Activated naive CD4-positive, alpha-beta T cell treated with anti-CD3 and anti-CD28 coated beads, Interleukin-2, amount 10 ng/mL, durations not matched to agents 7 days and 5 days (primary cell): ENCODE measurements at regions not wholly inside any gene's neighbourhood (a gene's known extent, or its start where the extent isn't known, plus 50 kb on each side); places are given as distances from the start of the nearest gene placed in this dataset.
"Not testable (repeated sequence)": the region's sequence is repeated elsewhere in the genome, so short reads cannot be mapped to it uniquely, and the experiment has no call there.

Experiments
- CTCF ChIA-PET: fragments of 350-600 bp; sonication (Branson Sonifier 250); formaldehyde crosslinking; loops from one replicate; lab custom pipeline; 2021; ENCODE audit warnings: antibody characterized with exemption; lab: Charles Lee
- DNase-seq: peaks from one replicate; pipeline ENCODE4 v3.0.0-alpha.2; 2020
- H3K27ac Mint-ChIP-seq: one replicate; pipeline ENCODE4 v1.8.0; 2021; ENCODE audit warnings: mild to moderate bottlenecking, moderate library complexity, mixed read lengths
- H3K27me3 Mint-ChIP-seq: one replicate; pipeline ENCODE4 v1.8.0; 2021; ENCODE audit warnings: mild to moderate bottlenecking, mixed read lengths
- H3K36me3 Mint-ChIP-seq: one replicate; pipeline ENCODE4 v1.8.0; 2021; ENCODE audit warnings: mixed read lengths
- H3K4me1 Mint-ChIP-seq: one replicate; pipeline ENCODE4 v1.8.0; 2021; ENCODE audit warnings: mixed read lengths
- H3K4me3 Mint-ChIP-seq: one replicate; pipeline ENCODE4 v1.8.0; 2021; ENCODE audit warnings: mild to moderate bottlenecking, moderate library complexity, mixed read lengths
- H3K9me3 Mint-ChIP-seq: one replicate; pipeline ENCODE4 v1.8.0; 2021; ENCODE audit warnings: mixed read lengths

DNA sequence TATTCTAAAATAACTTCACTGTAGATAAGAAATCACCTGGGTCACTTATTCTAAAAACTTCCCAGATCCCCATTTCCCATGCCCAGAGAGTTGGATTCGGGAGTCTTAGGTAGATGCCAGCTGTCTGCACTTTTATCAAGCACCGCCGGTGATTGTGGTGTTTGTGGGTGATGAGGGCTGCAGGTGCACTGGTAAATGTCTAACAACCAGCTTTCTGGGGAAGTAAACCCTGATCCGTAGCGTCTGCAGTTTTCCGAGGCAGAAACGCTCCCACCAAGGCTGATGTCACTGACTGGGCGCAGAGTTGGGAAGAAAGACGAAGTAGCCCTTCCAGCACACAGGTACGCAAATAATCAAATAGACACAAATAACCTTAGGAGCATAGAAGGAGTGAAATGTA is 152.2 kb upstream of the KCNG1 start:
- Mint-ChIP-seq H3K9me3 (no peaks in the 10 kb centered on the region), H3K36me3 (no peaks in the 10 kb centered on the region), H3K27me3 (peaks cover 35% of the 10 kb centered on the region), H3K4me1 (no peaks in the 10 kb centered on the region), H3K27ac (no peak overlapping the region), H3K4me3 (no peak overlapping the region)
- CTCF ChIA-PET = no interaction called here
- DNase-seq = no peak

DNA sequence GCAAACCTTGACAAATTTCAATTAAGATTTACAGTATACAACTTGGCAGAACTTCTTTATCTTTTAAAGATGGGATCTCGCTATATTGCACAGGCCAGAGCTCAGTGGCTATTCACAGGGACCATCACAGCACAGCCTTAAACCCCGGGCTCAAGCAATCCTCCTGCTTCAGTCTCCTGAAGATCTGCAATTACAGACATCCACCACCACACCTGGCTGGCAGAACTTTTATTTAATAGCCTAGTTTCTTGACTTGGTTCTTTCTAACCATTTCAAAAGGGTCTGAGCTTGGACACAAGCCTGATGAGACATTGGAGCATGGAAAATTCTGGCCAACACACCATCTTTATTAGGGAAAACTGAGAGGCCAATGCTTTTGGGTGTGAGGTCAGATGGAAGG is 151.6 kb upstream of the KCNG1 start:
- peaks cover 32% of the 10 kb centered on the region for H3K27me3 Mint-ChIP-seq
- H3K27ac Mint-ChIP-seq = no peak overlapping the region
- no peaks in the 10 kb centered on the region for H3K36me3 Mint-ChIP-seq
- H3K4me1 Mint-ChIP-seq = no peaks in the 10 kb centered on the region
- H3K9me3 Mint-ChIP-seq = no peaks in the 10 kb centered on the region
- no peak overlapping the region for H3K4me3 Mint-ChIP-seq
- DNase-seq = no peak
- CTCF ChIA-PET = no interaction called here

- Mint-ChIP-seq H3K36me3 (no peaks in the 10 kb centered on the region), H3K4me1 (no peaks in the 10 kb centered on the region), H3K27ac (no peak overlapping the region), H3K9me3 (no peaks in the 10 kb centered on the region), H3K4me3 (no peak overlapping the region), H3K27me3 (peaks cover 29% of the 10 kb centered on the region)
- CTCF ChIA-PET = no interaction called here
- no peak for DNase-seq
Measured at GRCh38 chr20:51172558-51173428, 149.9 kb upstream of the KCNG1 start.

DNA sequence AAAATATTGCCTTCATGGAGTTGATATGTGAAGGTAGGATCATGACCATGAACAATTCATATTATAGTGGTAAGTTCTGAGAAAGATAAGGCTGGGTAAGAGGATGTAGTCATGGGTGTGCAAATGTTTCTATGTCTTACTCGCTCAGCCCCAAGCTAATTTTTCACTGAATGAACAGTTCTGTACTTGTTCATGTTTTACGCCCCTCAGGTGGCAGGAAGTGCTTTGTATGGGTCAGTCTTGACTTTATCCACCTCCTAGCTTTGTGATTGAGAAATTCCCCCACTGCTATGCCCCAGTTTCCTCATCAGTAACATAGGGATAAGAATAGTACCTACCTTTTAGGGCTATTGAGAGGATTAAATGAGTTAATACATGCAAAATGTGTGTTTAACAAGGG is 148.2 kb upstream of the KCNG1 start:
- DNase-seq = no peak
- H3K36me3 Mint-ChIP-seq = no peaks in the 10 kb centered on the region
- CTCF ChIA-PET = no interaction called here
- no peaks in the 10 kb centered on the region for H3K4me1 Mint-ChIP-seq
- H3K27ac Mint-ChIP-seq = no peak overlapping the region
- peaks cover 23% of the 10 kb centered on the region for H3K27me3 Mint-ChIP-seq
- no peaks in the 10 kb centered on the region for H3K9me3 Mint-ChIP-seq
- no peak overlapping the region for H3K4me3 Mint-ChIP-seq

GRCh38 chr20:51169813-51170212 is 146.9 kb upstream of the KCNG1 start:
- Mint-ChIP-seq H3K9me3 (no peaks in the 10 kb centered on the region), H3K4me1 (no peaks in the 10 kb centered on the region), H3K27me3 (peaks cover 17% of the 10 kb centered on the region), H3K27ac (no peak overlapping the region), H3K4me3 (no peak overlapping the region), H3K36me3 (no peaks in the 10 kb centered on the region)
- CTCF ChIA-PET = no interaction called here
- no peak for DNase-seq

- H3K4me3 Mint-ChIP-seq, DNase-seq, H3K9me3 Mint-ChIP-seq, H3K27ac Mint-ChIP-seq, CTCF ChIA-PET, H3K36me3 Mint-ChIP-seq, H3K4me1 Mint-ChIP-seq: not testable (repeated sequence)
- peaks cover 12% of the 10 kb centered on the region for H3K27me3 Mint-ChIP-seq
Measured at GRCh38 chr20:51167911-51168310, 145.0 kb upstream of the KCNG1 start.

GRCh38 chr20:51166489-51166888 is 143.6 kb upstream of the KCNG1 start:
- Mint-ChIP-seq H3K9me3 (no peaks in the 10 kb centered on the region), H3K4me3 (no peak overlapping the region), H3K36me3 (no peaks in the 10 kb centered on the region), H3K27ac (no peak overlapping the region), H3K4me1 (no peaks in the 10 kb centered on the region), H3K27me3 (peaks cover 11% of the 10 kb centered on the region)
- CTCF ChIA-PET = no interaction called here
- DNase-seq = no peak

DNA sequence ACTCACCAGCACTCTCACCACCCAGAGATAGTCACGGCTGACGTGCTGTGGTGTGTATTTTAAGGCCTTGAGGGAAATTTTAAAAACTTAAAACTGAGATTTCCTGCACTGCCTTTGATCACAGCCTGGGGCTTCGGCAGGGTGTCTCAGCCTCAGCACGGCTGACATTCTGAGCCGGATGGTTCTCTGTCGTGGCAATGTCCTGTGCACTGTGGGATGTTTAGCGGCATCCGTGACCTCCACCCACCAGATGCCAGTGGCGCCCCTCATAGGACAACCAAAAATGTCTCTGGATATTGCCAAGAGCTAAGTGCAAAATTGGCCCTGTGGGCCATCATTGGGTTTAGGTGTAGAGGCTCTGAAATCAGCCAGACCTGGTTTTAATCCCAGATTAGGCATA is 142.2 kb upstream of the KCNG1 start:
- no peaks in the 10 kb centered on the region for H3K9me3 Mint-ChIP-seq
- no peak for DNase-seq

GRCh38 chr20:51164731-51165130 is 141.8 kb upstream of the KCNG1 start:
- Mint-ChIP-seq H3K27me3 (peaks cover 3% of the 10 kb centered on the region), H3K27ac (no peak overlapping the region), H3K4me1 (no peaks in the 10 kb centered on the region), H3K4me3 (no peak overlapping the region), H3K9me3 (no peaks in the 10 kb centered on the region), H3K36me3 (no peaks in the 10 kb centered on the region)
- CTCF ChIA-PET = no interaction called here
- DNase-seq = no peak

More for the DNA sequence above, 142.2 kb upstream of the KCNG1 start:
- Mint-ChIP-seq H3K27ac (no peak overlapping the region), H3K4me1 (no peaks in the 10 kb centered on the region), H3K4me3 (no peak overlapping the region), H3K36me3 (no peaks in the 10 kb centered on the region), H3K27me3 (peaks cover 3% of the 10 kb centered on the region)
- CTCF ChIA-PET = no interaction called here

DNA sequence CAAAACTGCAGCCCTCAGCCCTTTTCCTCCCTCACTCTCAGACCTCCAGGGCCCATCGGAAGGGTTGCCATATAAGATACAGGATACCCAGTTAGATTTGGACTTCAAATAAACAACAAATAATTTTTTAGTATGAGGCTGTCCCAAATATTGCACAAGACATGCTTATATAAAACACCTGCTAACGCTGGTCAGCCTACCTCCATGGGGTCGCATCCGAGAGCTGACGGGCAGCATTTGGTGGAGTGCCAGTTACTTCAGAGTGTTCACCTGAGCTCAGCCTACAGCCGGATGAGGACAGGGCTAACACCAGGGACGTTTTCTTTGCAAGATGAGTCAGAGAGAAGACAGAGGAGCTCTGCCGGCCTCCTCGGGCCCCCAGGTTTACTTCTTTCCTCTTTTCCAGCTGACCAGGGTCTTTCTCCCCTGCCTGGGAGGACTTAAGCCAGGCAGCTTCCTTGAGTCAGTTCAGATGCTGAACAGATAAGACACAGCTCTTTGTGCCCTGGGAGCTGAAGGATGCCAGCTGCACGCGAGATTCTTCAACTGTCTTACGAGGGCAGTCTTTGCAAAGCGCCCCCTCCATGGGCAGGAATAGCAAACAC is 141.2 kb upstream of the KCNG1 start:
- H3K9me3 Mint-ChIP-seq = no peaks in the 10 kb centered on the region
- CTCF ChIA-PET = no interaction called here
- no peak for DNase-seq
- peaks cover 3% of the 10 kb centered on the region for H3K27me3 Mint-ChIP-seq
- no peaks in the 10 kb centered on the region for H3K4me1 Mint-ChIP-seq
- no peaks in the 10 kb centered on the region for H3K36me3 Mint-ChIP-seq
- H3K27ac Mint-ChIP-seq = no peak overlapping the region
- no peak overlapping the region for H3K4me3 Mint-ChIP-seq

DNA sequence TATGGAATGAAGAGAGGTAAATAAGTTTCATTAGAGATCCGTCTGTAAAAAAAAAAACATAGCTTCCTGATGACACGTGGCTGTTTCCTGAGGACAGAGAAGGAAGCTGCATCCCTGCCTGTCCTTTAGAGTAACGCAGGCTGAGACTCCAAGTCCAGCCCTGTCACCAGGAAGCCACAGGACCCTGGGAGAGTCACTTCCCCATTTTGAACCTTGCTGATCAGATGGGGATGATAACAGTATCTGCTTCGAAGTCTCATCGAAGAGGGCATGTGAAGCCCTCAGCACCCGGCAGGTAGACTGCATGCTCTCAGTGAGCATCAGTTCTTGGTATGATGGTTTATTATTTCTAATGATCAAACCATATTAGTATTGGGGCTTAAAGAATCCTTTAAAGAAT is 139.1 kb upstream of the KCNG1 start:
- Mint-ChIP-seq H3K4me3 (no peak overlapping the region), H3K27ac (no peak overlapping the region), H3K9me3 (no peaks in the 10 kb centered on the region), H3K36me3 (no peaks in the 10 kb centered on the region), H3K27me3 (peaks cover 8% of the 10 kb centered on the region), H3K4me1 (no peaks in the 10 kb centered on the region)
- DNase-seq = no peak
- CTCF ChIA-PET = no interaction called here

GRCh38 chr20:51160821-51161220 is 137.9 kb upstream of the KCNG1 start:
- CTCF ChIA-PET = no interaction called here
- no peak for DNase-seq
- Mint-ChIP-seq H3K4me3 (no peak overlapping the region), H3K27me3 (peaks cover 18% of the 10 kb centered on the region), H3K9me3 (no peaks in the 10 kb centered on the region), H3K27ac (no peak overlapping the region), H3K4me1 (no peaks in the 10 kb centered on the region), H3K36me3 (no peaks in the 10 kb centered on the region)

DNA sequence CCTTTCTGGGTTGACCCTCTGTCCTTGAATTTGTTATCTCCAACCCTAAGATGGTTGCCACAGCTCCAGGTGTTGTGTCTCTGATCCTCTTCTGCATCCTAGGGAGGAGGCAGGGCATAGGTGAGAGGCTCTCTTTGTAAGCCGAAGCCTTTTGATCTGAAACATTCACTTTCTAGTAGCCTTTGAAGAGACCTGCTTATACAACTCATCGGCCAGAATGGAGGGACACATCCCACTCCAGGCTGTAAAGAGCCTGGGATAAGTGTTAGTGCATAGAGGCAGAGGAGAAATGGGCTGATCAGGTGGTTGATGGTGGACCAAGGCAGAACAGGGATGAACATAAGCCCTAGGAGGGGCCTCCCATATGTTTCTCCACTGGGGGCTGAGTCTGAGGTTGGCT is 137.1 kb upstream of the KCNG1 start:
- DNase-seq = no peak
- Mint-ChIP-seq H3K9me3 (no peaks in the 10 kb centered on the region), H3K27me3 (peaks cover 26% of the 10 kb centered on the region), H3K27ac (no peak overlapping the region), H3K36me3 (no peaks in the 10 kb centered on the region), H3K4me1 (no peaks in the 10 kb centered on the region), H3K4me3 (no peak overlapping the region)
- CTCF ChIA-PET = no interaction called here

- no peaks in the 10 kb centered on the region for H3K9me3 Mint-ChIP-seq
- no peaks in the 10 kb centered on the region for H3K36me3 Mint-ChIP-seq
- H3K27ac Mint-ChIP-seq = no peak overlapping the region
- peaks cover 29% of the 10 kb centered on the region for H3K27me3 Mint-ChIP-seq
- H3K4me3 Mint-ChIP-seq = no peak overlapping the region
- CTCF ChIA-PET = no interaction called here
- no peaks in the 10 kb centered on the region for H3K4me1 Mint-ChIP-seq
- DNase-seq = no peak
Measured at GRCh38 chr20:51159303-51159702, 136.4 kb upstream of the KCNG1 start.

DNA sequence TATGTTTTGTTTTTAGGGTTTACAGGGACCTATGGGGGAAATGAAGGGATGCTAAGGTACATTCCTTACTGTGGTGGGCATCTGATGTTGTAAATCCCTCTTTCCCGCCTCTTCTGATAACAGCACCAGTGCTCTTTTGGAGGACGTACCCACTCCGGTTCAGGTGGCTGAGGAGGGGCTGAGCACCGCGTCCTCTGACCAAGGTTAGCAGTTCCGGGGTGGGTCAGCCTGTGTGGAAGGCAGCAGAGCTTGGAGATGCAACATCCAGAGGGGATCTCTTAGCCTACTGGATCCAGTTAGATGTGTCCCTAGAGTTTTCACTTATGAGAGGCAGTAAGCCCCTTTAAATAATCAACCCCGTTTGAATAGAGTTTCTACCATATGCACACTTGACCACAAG is 135.3 kb upstream of the KCNG1 start:
- Mint-ChIP-seq H3K27ac (no peak overlapping the region), H3K9me3 (no peaks in the 10 kb centered on the region), H3K27me3 (peaks cover 37% of the 10 kb centered on the region), H3K4me1 (no peaks in the 10 kb centered on the region), H3K36me3 (no peaks in the 10 kb centered on the region), H3K4me3 (no peak overlapping the region)
- CTCF ChIA-PET = no interaction called here
- no peak for DNase-seq
